ENCODE measurements at regions not wholly inside any gene's neighbourhood (a gene's known extent, or its start where the extent isn't known, plus 50 kb on each side); places are given as distances from the start of the nearest gene placed in this dataset.

GRCh38 chr2:176677746-176678265 is 408.6 kb downstream of the MTX2 start:
- no peak for DNase-seq (ENCODE audit: low read depth, low spot score)

- DNase-seq (ENCODE audit: low read depth, low spot score) = no peak
Measured at GRCh38 chr2:176678571-176678970, 409.3 kb downstream of the MTX2 start.

GRCh38 chr2:176679061-176679669 is 409.9 kb downstream of the MTX2 start:
- DNase-seq (ENCODE audit: low read depth, low spot score) = no peak

- DNase-seq (ENCODE audit: low read depth, low spot score) = no peak
Measured at GRCh38 chr2:176680916-176681516, 411.8 kb downstream of the MTX2 start.

- no peak for DNase-seq (ENCODE audit: low read depth, low spot score)
Measured at GRCh38 chr2:176681584-176682115, 412.4 kb downstream of the MTX2 start.

- DNase-seq (ENCODE audit: low read depth, low spot score) = no peak
Measured at GRCh38 chr2:176682278-176682677, 413.0 kb downstream of the MTX2 start.

GRCh38 chr2:176683618-176684111 is 414.4 kb downstream of the MTX2 start:
- DNase-seq (ENCODE audit: low read depth, low spot score) = no peak

GRCh38 chr2:176685908-176686307 is 416.7 kb downstream of the MTX2 start:
- DNase-seq (ENCODE audit: low read depth, low spot score) = no peak

GRCh38 chr2:176686328-176686727 is 417.1 kb downstream of the MTX2 start:
- DNase-seq (ENCODE audit: low read depth, low spot score) = no peak

GRCh38 chr2:176687342-176687741 is 418.1 kb downstream of the MTX2 start:
- no peak for DNase-seq (ENCODE audit: low read depth, low spot score)

- DNase-seq (ENCODE audit: low read depth, low spot score) = no peak
Measured at GRCh38 chr2:176687944-176688343, 418.7 kb downstream of the MTX2 start.

- DNase-seq (ENCODE audit: low read depth, low spot score) = no peak
Measured at GRCh38 chr2:176689711-176690110, 420.5 kb downstream of the MTX2 start.

- DNase-seq (ENCODE audit: low read depth, low spot score) = no peak
Measured at GRCh38 chr2:176691471-176691870, 422.2 kb downstream of the MTX2 start.

- no peak for DNase-seq (ENCODE audit: low read depth, low spot score)
Measured at GRCh38 chr2:176692533-176692932, 423.3 kb downstream of the MTX2 start.

- no peak for DNase-seq (ENCODE audit: low read depth, low spot score)
Measured at GRCh38 chr2:176699098-176699497, 429.9 kb downstream of the MTX2 start.

GRCh38 chr2:176699644-176700043 is 430.4 kb downstream of the MTX2 start:
- no peak for DNase-seq (ENCODE audit: low read depth, low spot score)

- DNase-seq (ENCODE audit: low read depth, low spot score) = no peak
Measured at GRCh38 chr2:176702131-176702530, 432.9 kb downstream of the MTX2 start.

GRCh38 chr2:176704282-176704858 is 435.1 kb downstream of the MTX2 start:
- DNase-seq (ENCODE audit: low read depth, low spot score) = no peak

- DNase-seq (ENCODE audit: low read depth, low spot score) = no peak
Measured at GRCh38 chr2:176709149-176709951, 440.1 kb downstream of the MTX2 start.

GRCh38 chr2:176709991-176710390 is 440.7 kb downstream of the MTX2 start:
- DNase-seq (ENCODE audit: low read depth, low spot score) = no peak

GRCh38 chr2:176710657-176711186 is 441.5 kb downstream of the MTX2 start:
- no peak for DNase-seq (ENCODE audit: low read depth, low spot score)
